ENCODE measurements at regions not wholly inside any gene's neighbourhood (a gene's known extent, or its start where the extent isn't known, plus 50 kb on each side); places are given as distances from the start of the nearest gene placed in this dataset.

DNA sequence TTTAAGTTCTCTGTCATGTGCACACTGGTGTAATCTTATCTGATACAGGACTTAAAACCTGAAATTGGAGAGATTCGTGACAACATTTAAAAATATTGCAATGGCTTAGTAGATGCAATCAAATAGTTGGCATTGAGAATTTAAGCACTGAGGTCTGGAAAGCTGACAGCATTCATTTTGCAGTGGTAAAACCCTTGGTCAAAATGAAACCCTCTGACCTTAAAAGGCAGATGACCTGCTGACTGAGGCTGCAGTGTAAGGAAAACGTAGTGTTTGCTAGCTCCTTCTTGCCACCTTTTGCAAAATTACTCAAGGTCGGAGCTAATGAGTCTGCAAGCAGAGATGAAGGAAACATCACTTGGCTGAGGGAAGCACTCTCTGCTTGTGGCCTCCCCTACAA is 150.6 kb downstream of the KCTD12 start:
- no peaks in the 10 kb centered on the region for H3K4me1 ChIP-seq (replicated peaks; ENCODE audit: insufficient read depth)
- no peaks in the 10 kb centered on the region for H3K36me3 ChIP-seq (ENCODE audit: low read depth)
- H3K27me3 ChIP-seq (ENCODE audit: insufficient read depth, low read depth): no peaks in the 10 kb centered on the region
- no peak overlapping the region for H3K4me3 ChIP-seq
- no peaks in the 10 kb centered on the region for H4K20me1 ChIP-seq (ENCODE audit: insufficient read depth)
- POLR2A ChIA-PET (ENCODE audit: unreplicated experiment): no interaction called here
- no peak overlapping the region for H3K27ac ChIP-seq
- CTCF ChIA-PET: no interaction called here
- no peaks in the 10 kb centered on the region for H3K9me3 ChIP-seq (ENCODE audit: insufficient read depth, low read depth)
- no peaks in the 10 kb centered on the region for H3F3A ChIP-seq (ENCODE audit: insufficient read depth, low read depth)
- TF ChIP-seq EZH2 (IDR thresholded peaks at IDR 0.05; ENCODE audit: low read depth): no peak
- TF ChIP-seq, protein P1, sequence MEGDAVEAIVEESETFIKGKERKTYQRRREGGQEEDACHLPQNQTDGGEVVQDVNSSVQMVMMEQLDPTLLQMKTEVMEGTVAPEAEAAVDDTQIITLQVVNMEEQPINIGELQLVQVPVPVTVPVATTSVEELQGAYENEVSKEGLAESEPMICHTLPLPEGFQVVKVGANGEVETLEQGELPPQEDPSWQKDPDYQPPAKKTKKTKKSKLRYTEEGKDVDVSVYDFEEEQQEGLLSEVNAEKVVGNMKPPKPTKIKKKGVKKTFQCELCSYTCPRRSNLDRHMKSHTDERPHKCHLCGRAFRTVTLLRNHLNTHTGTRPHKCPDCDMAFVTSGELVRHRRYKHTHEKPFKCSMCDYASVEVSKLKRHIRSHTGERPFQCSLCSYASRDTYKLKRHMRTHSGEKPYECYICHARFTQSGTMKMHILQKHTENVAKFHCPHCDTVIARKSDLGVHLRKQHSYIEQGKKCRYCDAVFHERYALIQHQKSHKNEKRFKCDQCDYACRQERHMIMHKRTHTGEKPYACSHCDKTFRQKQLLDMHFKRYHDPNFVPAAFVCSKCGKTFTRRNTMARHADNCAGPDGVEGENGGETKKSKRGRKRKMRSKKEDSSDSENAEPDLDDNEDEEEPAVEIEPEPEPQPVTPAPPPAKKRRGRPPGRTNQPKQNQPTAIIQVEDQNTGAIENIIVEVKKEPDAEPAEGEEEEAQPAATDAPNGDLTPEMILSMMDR (conservative IDR thresholded peaks at IDR 0.05): no peak
- no TSS peak for BruUV-seq (replicated peaks)
- H2AFZ ChIP-seq: no peak overlapping the region
- intact Hi-C loops (cut with micrococcal nuclease; ENCODE audit: unreplicated experiment): no loop called here
- no peak overlapping the region for H3K4me2 ChIP-seq
- no peaks in the 10 kb centered on the region for H3K9me2 ChIP-seq (ENCODE audit: insufficient read depth)
- H3K79me2 ChIP-seq (ENCODE audit: low read depth): no peaks in the 10 kb centered on the region
- no peak for DNase-seq

DNA sequence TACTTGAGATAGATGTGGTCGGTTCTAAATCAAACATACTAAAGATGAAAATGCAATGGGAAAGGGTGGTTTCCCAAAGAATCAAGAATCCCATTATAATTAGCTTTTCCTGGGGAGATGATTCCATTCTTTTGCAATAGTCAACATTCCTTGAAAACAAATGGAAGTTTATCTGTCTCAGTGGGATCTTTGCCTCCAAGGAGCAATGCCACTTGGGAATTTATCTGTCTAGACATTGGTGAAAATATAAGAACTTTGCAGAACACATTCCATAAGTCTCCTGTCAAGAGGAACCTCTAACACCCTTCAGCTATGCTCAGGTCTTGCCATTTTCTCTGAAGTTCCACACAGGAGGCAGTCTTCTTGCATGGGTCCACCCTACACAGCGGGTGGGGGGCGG is 152.5 kb downstream of the KCTD12 start:
- Histone ChIP-seq H3K9me3 (ENCODE audit: insufficient read depth, low read depth) (no peaks in the 10 kb centered on the region), H4K20me1 (ENCODE audit: insufficient read depth) (no peaks in the 10 kb centered on the region), H3K4me2 (no peak overlapping the region), H3K36me3 (ENCODE audit: low read depth) (no peaks in the 10 kb centered on the region), H2AFZ (no peak overlapping the region), H3K27me3 (ENCODE audit: insufficient read depth, low read depth) (no peaks in the 10 kb centered on the region), H3F3A (ENCODE audit: insufficient read depth, low read depth) (no peaks in the 10 kb centered on the region), H3K4me1 (replicated peaks; ENCODE audit: insufficient read depth) (no peaks in the 10 kb centered on the region), H3K79me2 (ENCODE audit: low read depth) (no peaks in the 10 kb centered on the region), H3K4me3 (no peak overlapping the region), H3K27ac (no peak overlapping the region), H3K9me2 (ENCODE audit: insufficient read depth) (no peaks in the 10 kb centered on the region)
- TF ChIP-seq, protein P1 (conservative IDR thresholded peaks at IDR 0.05): no peak
- no peak for TF ChIP-seq EZH2 (IDR thresholded peaks at IDR 0.05; ENCODE audit: low read depth)
- no peak for DNase-seq
- CTCF ChIA-PET: no interaction called here
- intact Hi-C loops (cut with micrococcal nuclease; ENCODE audit: unreplicated experiment): no loop called here
- BruUV-seq (replicated peaks): no TSS peak
- POLR2A ChIA-PET (ENCODE audit: unreplicated experiment): no interaction called here

GRCh38 chr13:76732367-76732766 is 153.8 kb downstream of the KCTD12 start:
- BruUV-seq (replicated peaks): no TSS peak
- no peaks in the 10 kb centered on the region for H3K79me2 ChIP-seq (ENCODE audit: low read depth)
- TF ChIP-seq EZH2 (IDR thresholded peaks at IDR 0.05; ENCODE audit: low read depth): no peak
- TF ChIP-seq, protein P1 (conservative IDR thresholded peaks at IDR 0.05): no peak
- H2AFZ ChIP-seq: no peak overlapping the region
- H3K36me3 ChIP-seq (ENCODE audit: low read depth): no peaks in the 10 kb centered on the region
- H3K4me2 ChIP-seq: no peak overlapping the region
- H3K27me3 ChIP-seq (ENCODE audit: insufficient read depth, low read depth): no peaks in the 10 kb centered on the region
- no peak for DNase-seq
- H3K4me3 ChIP-seq: no peak overlapping the region
- H3F3A ChIP-seq (ENCODE audit: insufficient read depth, low read depth): no peaks in the 10 kb centered on the region
- no peak overlapping the region for H3K27ac ChIP-seq
- H3K9me3 ChIP-seq (ENCODE audit: insufficient read depth, low read depth): no peaks in the 10 kb centered on the region
- H3K9me2 ChIP-seq (ENCODE audit: insufficient read depth): no peaks in the 10 kb centered on the region
- no peaks in the 10 kb centered on the region for H3K4me1 ChIP-seq (replicated peaks; ENCODE audit: insufficient read depth)
- intact Hi-C loops (cut with micrococcal nuclease; ENCODE audit: unreplicated experiment): no loop called here
- ChIA-PET POLR2A (ENCODE audit: unreplicated experiment) (no interaction called here), CTCF (no interaction called here)
- H4K20me1 ChIP-seq (ENCODE audit: insufficient read depth): no peaks in the 10 kb centered on the region
